Uterus (tissue), 3 donors: ENCODE measurements at regions not wholly inside any gene's neighbourhood (a gene's known extent, or its start where the extent isn't known, plus 50 kb on each side); places are given as distances from the start of the nearest gene placed in this dataset.

Source experiments
- DNase-seq, 2 donors: peaks; one replicate each; pipeline ENCODE4 v3.0.0-alpha.2; 2019 to 2020
- H3K27ac ChIP-seq, 2 donors: fragments of 200-600 bp; sonication (generic); 1 replicate in 1 of 2; 2 replicates in 1 of 2; pipeline ENCODE4 v1.5.1; 2016 to 2018
- H3K27me3 ChIP-seq, 2 donors: fragments of 200-600 bp; sonication (generic); one replicate each; pipeline ENCODE4 v1.5.1; 2018 to 2019; ENCODE audit warnings: control low read depth in 1 of 2
- H3K36me3 ChIP-seq, 2 donors: fragments of 200-600 bp; sonication (generic); one replicate each; pipeline ENCODE4 v1.5.1; 2019; ENCODE audit warnings: control low read depth in 1 of 2
- H3K4me1 ChIP-seq, 2 donors: fragments of 200-600 bp; sonication (generic); one replicate each; pipeline ENCODE4 v1.5.1; 2018 to 2019; ENCODE audit warnings: control low read depth in 1 of 2
- H3K4me3 ChIP-seq, 2 donors: fragments of 200-600 bp; sonication (generic); 1 replicate in 1 of 2; 2 replicates in 1 of 2; pipeline ENCODE4 v1.5.1; 2018 to 2019; ENCODE audit warnings: mild to moderate bottlenecking in 1 of 2
- H3K9me3 ChIP-seq, 2 donors: fragments of 200-600 bp; sonication (generic); one replicate each; pipeline ENCODE4 v1.5.1; 2019; ENCODE audit warnings: control low read depth in 1 of 2
- CTCF ChIP-seq, 4 experiments: fragments of 200-600 bp in 2 of 4; fragments of 450-650 bp in 2 of 4; sonication (generic) in 2 of 4; IDR thresholded peaks; one replicate each; pipeline ENCODE4 v1.5.1; 2016 to 2019; ENCODE audit warnings: antibody characterized with exemption in 4 of 4, mild to moderate bottlenecking in 2 of 4, moderate library complexity in 1 of 4
- POLR2A ChIP-seq, 2 donors: fragments of 450-650 bp; IDR thresholded peaks; one replicate each; pipeline ENCODE4 v1.6.1; 2016; ENCODE audit warnings: antibody characterized with exemption in 2 of 2, mild to moderate bottlenecking in 1 of 2, moderate library complexity in 1 of 2
- intact Hi-C: fragments of 100-400 bp; cut with DNase I; formaldehyde crosslinking; loops from one replicate; pipeline ENCODE4 v1.15.1; 2023; ENCODE audit warnings: low total_unique reads
- donor health status: DM: yes; HTN: yes; CAD: no.

DNA sequence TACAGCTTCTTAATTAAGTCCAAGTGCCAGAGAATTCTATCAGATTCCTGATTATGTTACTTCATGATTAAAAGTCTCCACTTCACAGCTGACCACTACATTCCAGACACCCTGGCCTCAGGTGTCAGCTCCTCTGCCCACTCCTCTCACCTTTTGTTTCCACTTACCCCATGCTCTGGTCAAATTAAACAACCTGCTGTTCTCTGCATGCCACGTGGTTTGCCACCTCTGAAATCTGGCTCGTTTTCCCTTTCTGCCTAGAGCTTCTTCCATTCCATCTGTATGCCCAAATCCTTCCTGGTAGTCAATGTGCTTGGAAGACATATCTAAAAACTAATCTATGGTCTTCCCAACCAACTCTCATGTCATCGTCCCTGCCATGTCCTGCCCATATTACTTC is 158.6 kb downstream of the ICE1 start:
- Histone ChIP-seq H3K4me1 (no peaks in the 10 kb centered on the region), H3K27ac (no peak overlapping the region), H3K27me3 (no peaks in the 10 kb centered on the region), H3K4me3 (no peak overlapping the region), H3K9me3 (no peaks in the 10 kb centered on the region), H3K36me3 (no peaks in the 10 kb centered on the region)
- no peak for DNase-seq
- intact Hi-C loops, result no loop called here
- TF ChIP-seq CTCF (IDR thresholded peaks at IDR 0.05), result no peak
- no peak for TF ChIP-seq POLR2A (IDR thresholded peaks at IDR 0.05)

- H3K4me3 ChIP-seq, result no peak overlapping the region
- no peak overlapping the region for H3K27ac ChIP-seq
- DNase-seq, result no peak
- H3K36me3 ChIP-seq, result no peaks in the 10 kb centered on the region
- H3K9me3 ChIP-seq, result no peaks in the 10 kb centered on the region
- intact Hi-C loops, result no loop called here
- H3K4me1 ChIP-seq, result no peaks in the 10 kb centered on the region
- TF ChIP-seq POLR2A (IDR thresholded peaks at IDR 0.05) (no peak), CTCF (IDR thresholded peaks at IDR 0.05) (no peak)
- no peaks in the 10 kb centered on the region for H3K27me3 ChIP-seq
Observed at GRCh38 chr5:5576744-5577143, 154.3 kb downstream of the ICE1 start.

DNA sequence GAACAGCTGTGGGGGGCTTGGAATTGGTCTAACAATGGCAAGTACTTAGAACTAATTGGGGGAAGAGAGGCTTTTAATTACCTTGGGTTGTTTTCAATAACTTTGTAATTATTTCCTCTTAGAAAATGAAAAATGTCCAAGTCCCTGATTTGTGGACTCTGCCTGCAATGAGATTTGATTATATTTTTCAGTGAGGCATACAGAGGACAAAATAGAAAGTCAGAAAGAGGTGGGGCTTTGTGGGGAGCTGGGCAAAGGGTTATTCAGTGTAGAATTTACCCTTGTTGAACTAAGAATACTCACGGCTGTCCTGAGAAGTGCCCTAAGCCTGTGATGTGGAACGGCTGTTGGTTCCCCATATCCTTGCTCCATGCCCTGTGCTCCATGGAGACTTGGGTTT is 153.0 kb downstream of the ICE1 start:
- no peaks in the 10 kb centered on the region for H3K27me3 ChIP-seq
- no peaks in the 10 kb centered on the region for H3K9me3 ChIP-seq
- H3K27ac ChIP-seq, result no peak overlapping the region
- no peak overlapping the region for H3K4me3 ChIP-seq
- TF ChIP-seq CTCF (IDR thresholded peaks at IDR 0.05) (no peak), POLR2A (IDR thresholded peaks at IDR 0.05) (no peak)
- no peak for DNase-seq
- intact Hi-C loops, result no loop called here
- no peaks in the 10 kb centered on the region for H3K36me3 ChIP-seq
- H3K4me1 ChIP-seq, result no peaks in the 10 kb centered on the region

- intact Hi-C loops, result no loop called here
- no peak for DNase-seq
- Histone ChIP-seq H3K27ac (peak overlapping the region; percentile 79 to 82), H3K36me3 (no peaks in the 10 kb centered on the region), H3K9me3 (no peaks in the 10 kb centered on the region), H3K4me1 (no peaks in the 10 kb centered on the region), H3K27me3 (no peaks in the 10 kb centered on the region), H3K4me3 (no peak overlapping the region)
- no peak for TF ChIP-seq CTCF (IDR thresholded peaks at IDR 0.05)
- no peak for TF ChIP-seq POLR2A (IDR thresholded peaks at IDR 0.05)
Observed at GRCh38 chr5:5573798-5574380, 151.4 kb downstream of the ICE1 start.

DNA sequence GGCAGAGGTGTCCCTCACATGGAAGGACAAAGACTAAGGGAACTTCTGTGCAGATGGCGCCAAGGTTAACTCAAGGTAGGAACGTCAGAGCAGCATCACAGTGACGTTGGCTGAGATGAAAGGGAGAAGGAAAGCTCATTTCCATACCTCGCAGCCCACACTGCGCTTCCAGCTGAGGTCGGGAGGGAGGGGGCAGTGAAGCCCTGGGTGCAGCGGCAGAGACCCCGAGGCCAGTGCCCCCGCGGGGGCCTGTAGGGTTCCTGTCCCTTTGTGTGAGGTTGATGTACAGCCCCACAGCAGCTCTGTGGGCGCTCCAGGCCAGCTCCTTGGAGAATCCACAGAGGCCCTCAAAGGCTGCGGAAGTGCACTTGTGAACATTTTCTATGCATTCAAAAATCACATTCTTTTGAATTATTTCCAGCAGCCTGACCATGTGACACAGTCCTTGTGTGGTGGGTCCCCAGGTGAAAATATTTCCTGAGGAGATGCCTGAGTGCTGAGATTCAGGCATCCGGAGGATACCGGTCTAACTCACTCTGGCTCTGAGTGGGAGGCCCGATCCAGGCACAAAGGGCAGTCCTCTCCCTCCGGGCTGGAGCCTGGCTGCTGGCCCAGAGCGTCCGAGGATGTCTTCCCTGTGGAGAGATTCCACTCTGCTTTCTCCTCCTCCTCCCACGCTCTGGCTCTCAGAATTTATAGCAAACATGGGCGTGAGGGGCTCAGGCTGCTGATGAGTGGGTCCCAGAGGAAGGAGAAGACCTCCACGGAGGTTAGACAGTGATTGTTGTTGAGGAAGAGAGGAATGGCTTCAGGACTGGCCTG is 150.7 kb downstream of the ICE1 start:
- peak overlapping the region; percentile 79 to 82 for H3K27ac ChIP-seq
- H3K9me3 ChIP-seq, result no peaks in the 10 kb centered on the region
- no peaks in the 10 kb centered on the region for H3K27me3 ChIP-seq
- peak; percentile 69 to 70 for DNase-seq
- intact Hi-C loops, result no loop called here
- H3K36me3 ChIP-seq, result no peaks in the 10 kb centered on the region
- no peaks in the 10 kb centered on the region for H3K4me1 ChIP-seq
- TF ChIP-seq POLR2A (IDR thresholded peaks at IDR 0.05) (no peak), CTCF (IDR thresholded peaks at IDR 0.05) (no peak)
- H3K4me3 ChIP-seq, result no peak overlapping the region
